Keratinocyte (primary cell): ENCODE measurements at regions not wholly inside any gene's neighbourhood (a gene's known extent, or its start where the extent isn't known, plus 50 kb on each side); places are given as distances from the start of the nearest gene placed in this dataset.

Experiments
- DNase-seq: peaks from one replicate; pipeline ENCODE4 v3.0.0-alpha.2; 2011; ENCODE audit warnings: low read depth, missing footprints, low spot score
- FAIRE-seq: peaks from 2 replicates; lab custom pipeline; 2011; peaks lifted over from hg19 to GRCh38; lab: Jason Lieb, UNC
- H2AFZ ChIP-seq: 2 replicates; pipeline ENCODE4 v1.6.0; 2012; ENCODE audit warnings: low read length, control low read depth, inconsistent platforms; ENCODE audit not compliant: control insufficient read depth
- H3K27ac ChIP-seq: 2 replicates; pipeline ENCODE4 v1.5.1; 2011; ENCODE audit warnings: low read length; ENCODE audit not compliant: control insufficient read depth, insufficient read depth
- H3K27me3 ChIP-seq: 3 replicates; pipeline ENCODE4 v1.6.0; 2011; ENCODE audit warnings: low read length; ENCODE audit not compliant: control insufficient read depth, insufficient read depth; ENCODE audit errors: extremely low read depth
- H3K36me3 ChIP-seq, 2 experiments: 2 replicates in 1 of 2; 3 replicates in 1 of 2; pipeline ENCODE4 v1.5.1; 2011; ENCODE audit warnings: low read length in 2 of 2, mild to moderate bottlenecking in 1 of 2; ENCODE audit not compliant: control insufficient read depth in 2 of 2, insufficient read depth in 2 of 2; ENCODE audit errors: extremely low read depth in 1 of 2
- H3K4me1 ChIP-seq: 3 replicates; pipeline ENCODE4 v1.5.1; 2011; ENCODE audit warnings: low read length; ENCODE audit not compliant: control insufficient read depth, insufficient read depth; ENCODE audit errors: extremely low read depth
- H3K4me2 ChIP-seq: 3 replicates; pipeline ENCODE4 v1.6.0; 2011; ENCODE audit warnings: low read depth, low read length; ENCODE audit not compliant: control insufficient read depth, insufficient read depth; ENCODE audit errors: extremely low read depth
- H3K4me3 ChIP-seq, 3 experiments: fragments of 200-600 bp in 1 of 3; sonication (generic) in 1 of 3; 2 replicates in 2 of 3; 3 replicates in 1 of 3; pipeline ENCODE4 v1.5.1; 2011 to 2016; ENCODE audit warnings: low read length in 3 of 3, mild to moderate bottlenecking in 3 of 3, control low read depth in 2 of 3, inconsistent platforms in 1 of 3, low read depth in 1 of 3, mixed read lengths in 1 of 3, mixed run types in 1 of 3, moderate library complexity in 1 of 3; ENCODE audit not compliant: control insufficient read depth in 2 of 3, insufficient read depth in 2 of 3; ENCODE audit errors: extremely low read depth in 1 of 3
- H3K79me2 ChIP-seq: 2 replicates; pipeline ENCODE4 v1.6.0; 2012; ENCODE audit warnings: low read length; ENCODE audit not compliant: control insufficient read depth, insufficient read depth
- H3K9ac ChIP-seq: 3 replicates; pipeline ENCODE4 v1.6.0; 2011; ENCODE audit warnings: low read length; ENCODE audit not compliant: control insufficient read depth, insufficient read depth; ENCODE audit errors: extremely low read depth
- H3K9me1 ChIP-seq: 3 replicates; pipeline ENCODE4 v1.6.0; 2011; ENCODE audit warnings: low read length; ENCODE audit not compliant: control insufficient read depth, insufficient read depth; ENCODE audit errors: extremely low read depth
- H3K9me3 ChIP-seq: 2 replicates; pipeline ENCODE4 v1.5.1; 2012; ENCODE audit warnings: low read depth, low read length; ENCODE audit not compliant: control insufficient read depth
- H4K20me1 ChIP-seq: 3 replicates; pipeline ENCODE4 v1.6.0; 2011; ENCODE audit warnings: low read length; ENCODE audit not compliant: control insufficient read depth, insufficient read depth; ENCODE audit errors: extremely low read depth
- EZH2 ChIP-seq: IDR thresholded peaks from one replicate; pipeline ENCODE4 v1.6.1; 2012; ENCODE audit warnings: inconsistent platforms, mild to moderate bottlenecking, low read length, moderate library complexity
- dilution Hi-C: fragments of 300-500 bp; cut with MboI; formaldehyde crosslinking; loops from one replicate; pipeline ENCODE4 v1.7.0; 2020; ENCODE audit warnings: low sequenced_read_pairs; ENCODE audit not compliant: extremely low pct_ligation_motif_present
- TF ChIP-seq, protein P1 (sequence below), 3 experiments: IDR thresholded peaks in 1 of 3; conservative IDR thresholded peaks in 1 of 3; optimal IDR thresholded peaks in 1 of 3; 2 replicates in 2 of 3; 3 replicates in 1 of 3; pipeline versions ENCODE3 to v1.5.1; 2011; ENCODE audit warnings: low read length in 3 of 3, mild to moderate bottlenecking in 3 of 3, moderate library complexity in 2 of 3, control low read depth in 1 of 3, inconsistent platforms in 1 of 3; ENCODE audit not compliant: insufficient read depth in 2 of 3; ENCODE audit errors: extremely low read depth in 1 of 3

DNA sequence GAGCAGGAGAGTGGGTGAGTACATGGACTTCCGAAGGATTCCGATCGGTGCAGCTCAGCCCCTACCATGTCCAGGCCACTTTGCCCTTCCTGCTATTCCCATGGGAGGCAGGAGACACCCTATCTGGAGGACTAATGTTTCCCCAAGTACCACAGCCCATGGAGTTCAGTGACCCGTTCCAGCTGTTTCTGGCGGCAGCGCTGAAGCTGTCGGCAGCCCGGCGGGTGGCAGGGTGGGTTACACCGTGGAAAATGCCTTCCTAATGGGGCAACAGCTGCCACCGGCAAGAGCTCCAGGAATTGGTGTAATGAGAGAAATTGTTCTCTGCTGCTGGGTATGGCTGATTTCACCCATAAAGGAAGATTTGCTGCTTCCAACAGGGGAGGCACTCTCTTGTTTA is 98.3 kb downstream of the MYCN start:
- Histone ChIP-seq H3K4me2 (no peak overlapping the region), H3K27ac (no peak overlapping the region), H3K4me3 (no peak overlapping the region), H3K4me1 (no peaks in the 10 kb centered on the region), H3K36me3 (no peaks in the 10 kb centered on the region), H3K9ac (no peak overlapping the region), H3K27me3 (no peaks in the 10 kb centered on the region), H3K79me2 (no peaks in the 10 kb centered on the region), H4K20me1 (no peaks in the 10 kb centered on the region), H2AFZ (no peak overlapping the region), H3K9me1 (no peaks in the 10 kb centered on the region), H3K9me3 (no peaks in the 10 kb centered on the region)
- dilution Hi-C loops, result no loop called here
- DNase-seq (no peak), FAIRE-seq (no peak)
- TF ChIP-seq, protein P1, sequence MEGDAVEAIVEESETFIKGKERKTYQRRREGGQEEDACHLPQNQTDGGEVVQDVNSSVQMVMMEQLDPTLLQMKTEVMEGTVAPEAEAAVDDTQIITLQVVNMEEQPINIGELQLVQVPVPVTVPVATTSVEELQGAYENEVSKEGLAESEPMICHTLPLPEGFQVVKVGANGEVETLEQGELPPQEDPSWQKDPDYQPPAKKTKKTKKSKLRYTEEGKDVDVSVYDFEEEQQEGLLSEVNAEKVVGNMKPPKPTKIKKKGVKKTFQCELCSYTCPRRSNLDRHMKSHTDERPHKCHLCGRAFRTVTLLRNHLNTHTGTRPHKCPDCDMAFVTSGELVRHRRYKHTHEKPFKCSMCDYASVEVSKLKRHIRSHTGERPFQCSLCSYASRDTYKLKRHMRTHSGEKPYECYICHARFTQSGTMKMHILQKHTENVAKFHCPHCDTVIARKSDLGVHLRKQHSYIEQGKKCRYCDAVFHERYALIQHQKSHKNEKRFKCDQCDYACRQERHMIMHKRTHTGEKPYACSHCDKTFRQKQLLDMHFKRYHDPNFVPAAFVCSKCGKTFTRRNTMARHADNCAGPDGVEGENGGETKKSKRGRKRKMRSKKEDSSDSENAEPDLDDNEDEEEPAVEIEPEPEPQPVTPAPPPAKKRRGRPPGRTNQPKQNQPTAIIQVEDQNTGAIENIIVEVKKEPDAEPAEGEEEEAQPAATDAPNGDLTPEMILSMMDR (optimal IDR thresholded peaks at IDR 0.05 in 1 of 3, IDR thresholded peaks at IDR 0.05 in 1 of 3, conservative IDR thresholded peaks at IDR 0.05 in 1 of 3; ENCODE audit: extremely low read depth in 1 of 3, insufficient read depth in 2 of 3, low read length in 3 of 3), result no peak
- TF ChIP-seq EZH2, result no peak

DNA sequence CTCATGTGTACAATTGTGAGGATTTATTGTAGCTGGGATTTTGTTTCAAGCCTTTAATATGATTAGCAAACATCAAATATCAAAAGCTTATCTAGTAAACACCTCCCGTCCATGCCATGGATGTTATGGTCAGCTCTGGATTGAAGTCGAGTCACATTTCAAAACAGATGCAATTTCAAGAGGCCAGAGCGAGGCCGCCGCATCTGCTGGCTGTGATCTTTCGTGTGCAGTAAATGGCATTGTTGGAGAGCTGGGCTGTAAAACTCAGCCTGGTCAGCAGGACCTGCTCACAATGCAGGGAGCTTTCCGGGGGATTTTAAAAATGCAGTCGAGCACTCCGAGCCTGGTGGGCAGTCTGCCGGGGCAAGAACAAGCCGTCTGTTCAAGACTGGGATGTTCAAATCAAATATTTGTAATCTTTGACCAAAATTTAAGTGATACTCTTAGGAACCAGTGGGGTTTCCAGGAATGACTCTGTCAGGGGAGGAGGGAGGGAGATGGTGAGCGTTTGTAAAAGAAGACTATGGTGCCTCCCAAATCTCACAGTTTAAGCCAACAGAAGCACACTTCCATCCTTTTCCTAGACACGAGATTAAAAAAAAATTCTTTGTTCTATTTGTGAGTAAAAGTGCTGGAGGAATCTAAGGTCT is 97.6 kb downstream of the MYCN start:
- FAIRE-seq, result no peak
- H3K27me3 ChIP-seq, result no peaks in the 10 kb centered on the region
- H2AFZ ChIP-seq, result no peak overlapping the region
- dilution Hi-C loops, result no loop called here
- no peaks in the 10 kb centered on the region for H3K36me3 ChIP-seq
- H3K4me3 ChIP-seq, result no peak overlapping the region
- no peak overlapping the region for H3K4me2 ChIP-seq
- no peak overlapping the region for H3K9ac ChIP-seq
- no peaks in the 10 kb centered on the region for H3K4me1 ChIP-seq
- DNase-seq, result no peak
- H3K79me2 ChIP-seq, result no peaks in the 10 kb centered on the region
- no peak overlapping the region for H3K27ac ChIP-seq
- H3K9me3 ChIP-seq, result no peaks in the 10 kb centered on the region
- TF ChIP-seq, protein P1 (optimal IDR thresholded peaks at IDR 0.05 in 1 of 3, IDR thresholded peaks at IDR 0.05 in 1 of 3, conservative IDR thresholded peaks at IDR 0.05 in 1 of 3; ENCODE audit: extremely low read depth in 1 of 3, insufficient read depth in 2 of 3, low read length in 3 of 3), result no peak
- no peak for TF ChIP-seq EZH2
- no peaks in the 10 kb centered on the region for H4K20me1 ChIP-seq
- no peaks in the 10 kb centered on the region for H3K9me1 ChIP-seq
